ENCODE measurements at regions not wholly inside any gene's neighbourhood (a gene's known extent, or its start where the extent isn't known, plus 50 kb on each side); places are given as distances from the start of the nearest gene placed in this dataset.

DNA sequence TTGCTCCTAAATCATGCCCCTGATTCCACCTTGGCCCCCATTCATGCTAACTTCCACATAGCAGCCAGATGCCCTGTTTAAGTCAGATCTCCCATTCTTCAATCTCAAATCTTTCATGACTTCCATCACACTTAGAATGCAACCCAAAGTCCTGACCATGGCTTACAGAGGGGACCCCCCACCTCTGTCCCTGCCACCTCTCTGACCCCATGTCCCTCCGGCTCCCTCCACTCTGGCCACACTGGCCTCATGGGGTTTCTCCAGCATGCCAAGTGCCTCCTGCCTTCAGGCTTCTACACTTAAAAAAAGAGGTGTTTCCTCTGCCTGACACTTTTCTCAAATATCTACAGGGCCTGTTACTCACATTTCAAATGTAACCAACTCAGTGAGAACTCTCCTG lies 93.6 kb downstream of the C13orf42 start (continued):
- TF ChIP-seq SAFB2 (IDR thresholded peaks at IDR 0.05; ENCODE audit: borderline replicate concordance, low read depth, low read length, severe bottlenecking) (no peak), NFIX (CRISPR knock-in tag; IDR thresholded peaks at IDR 0.05; ENCODE audit: low read depth) (no peak)

DNA sequence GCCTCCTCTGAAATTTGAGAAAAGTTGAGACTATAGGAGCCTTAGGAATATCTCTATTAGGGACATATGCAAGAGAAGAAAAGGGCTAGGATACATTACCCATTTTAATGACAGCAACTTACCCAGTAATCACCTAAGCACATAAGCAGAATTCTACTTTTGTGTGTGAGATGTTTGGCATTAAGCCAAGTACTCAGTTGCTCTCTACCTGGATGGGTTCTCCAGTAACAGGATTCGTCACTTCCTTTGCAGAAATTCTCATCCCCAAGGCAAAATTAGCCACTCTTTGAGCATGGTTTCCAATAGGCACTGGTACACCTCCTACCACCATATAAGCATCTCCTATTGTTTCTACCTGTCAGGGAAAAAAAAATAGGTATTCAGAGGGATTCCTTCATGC lies 95.1 kb downstream of the C13orf42 start:
- Histone ChIP-seq H3K9me3 (replicated peaks; ENCODE audit: control insufficient read depth, insufficient read depth, low read depth, low read length) (no peaks in the 10 kb centered on the region), H3K79me2 (ENCODE audit: control insufficient read depth, insufficient read depth, low read length) (no peaks in the 10 kb centered on the region), H3K9ac (ENCODE audit: insufficient read depth in 1 of 2, low read depth in 2 of 2, low read length in 2 of 2) (no peak overlapping the region), H3K27me3 (ENCODE audit: control insufficient read depth in 2 of 2, insufficient read depth in 2 of 2, low read length in 2 of 2) (peaks cover 0 to 22% of the 10 kb centered on the region in 2 experiments; a peak in 2 of 5 replicates), H4K20me1 (replicated peaks; ENCODE audit: control insufficient read depth, insufficient read depth, low read length) (no peaks in the 10 kb centered on the region), H2AFZ (ENCODE audit: low read depth, low read length) (no peak overlapping the region), H3K4me3 (no peak overlapping the region), H3K9me1 (ENCODE audit: control insufficient read depth, insufficient read depth, low read length) (no peaks in the 10 kb centered on the region), H3K4me1 (replicated peaks in 1 of 2; ENCODE audit: control insufficient read depth in 2 of 2, insufficient read depth in 2 of 2, low read length in 2 of 2) (no peaks in the 10 kb centered on the region), H3K4me2 (ENCODE audit: insufficient read depth, low read length) (no peak overlapping the region), H3K27ac (ENCODE audit: extremely low read depth, low read depth, low read length) (no peak overlapping the region), H3K36me3 (ENCODE audit: control insufficient read depth, insufficient read depth, low read length) (no peaks in the 10 kb centered on the region)
- BruUV-seq (replicated peaks), result no TSS peak
- ATAC-seq (no peak), DNase-seq (ENCODE audit: extremely low read depth in 1 of 4, low spot score in 3 of 4) (no peak), FAIRE-seq (no peak)
- POLR2A ChIA-PET, result interaction anchor here (1.2 kb wide), 1 partner anchor 10 kb away, joined by 4 read pairs; no protein-coding TSS in a partner anchor
- CTCF ChIA-PET (ENCODE audit: low intra/inter-chr PET ratio), result no interaction called here
- no peak for TF ChIP-seq MBD1 (CRISPR knock-in tag; IDR thresholded peaks at IDR 0.05)
- no peak for TF ChIP-seq ZNF695 (CRISPR knock-in tag; IDR thresholded peaks at IDR 0.05)
- no peak for TF ChIP-seq ZNF436 (CRISPR knock-in tag; IDR thresholded peaks at IDR 0.05)
- TF ChIP-seq NFIC (IDR thresholded peaks at IDR 0.05), result peak; percentile 70
- in situ Hi-C loops (cut with MboI) (no loop called here), intact Hi-C loops (cut with micrococcal nuclease) (no loop called here)
- WGBS (ENCODE audit: insufficient coverage, low coverage, missing lambda C conversion rate), result 0% methylated on average over 1 of the region's 1 CpG
